Transverse colon (tissue), 3 donors: ENCODE measurements at regions not wholly inside any gene's neighbourhood (a gene's known extent, or its start where the extent isn't known, plus 50 kb on each side); places are given as distances from the start of the nearest gene placed in this dataset.

Experiments
- EP300 ChIP-seq: sonication (generic); formaldehyde crosslinking; IDR thresholded peaks from one replicate; pipeline ENCODE4 v1.6.1; 2017; ENCODE audit warnings: antibody characterized with exemption, low read depth
- POLR2A ChIP-seq: fragments of 450-650 bp; IDR thresholded peaks from one replicate; pipeline ENCODE4 v1.6.1; 2016; ENCODE audit warnings: antibody characterized with exemption, mild to moderate bottlenecking, moderate library complexity
- TF ChIP-seq, protein P1 (sequence below), 5 experiments: fragments of 200-600 bp in 3 of 5; fragments of 450-650 bp in 2 of 5; sonication (generic) in 3 of 5; IDR thresholded peaks; 1 replicate in 2 of 5; 2 replicates in 3 of 5; pipeline ENCODE4 v1.5.1; 2016 to 2017; ENCODE audit warnings: antibody characterized with exemption in 5 of 5, inconsistent platforms in 3 of 5, mild to moderate bottlenecking in 2 of 5, moderate library complexity in 1 of 5

DNA sequence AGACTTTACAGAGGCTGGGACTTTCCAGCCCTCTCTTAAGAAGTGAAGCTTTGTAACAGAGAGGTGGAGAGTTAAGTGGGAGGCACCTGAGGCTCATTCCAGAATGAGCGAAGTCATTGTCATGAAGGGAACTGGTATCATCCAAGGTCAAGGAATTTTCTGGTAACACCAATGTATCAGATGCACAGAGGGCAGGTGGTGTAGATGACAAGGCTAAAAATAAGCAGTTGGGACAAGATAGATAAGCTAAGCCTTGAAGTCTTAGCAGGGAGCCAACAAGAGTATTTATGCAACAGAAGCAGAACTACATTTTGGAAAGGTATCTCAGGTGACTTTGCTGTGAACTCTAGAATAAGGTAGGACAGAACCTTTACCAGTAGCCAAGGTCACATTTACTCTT, 257.0 kb upstream of the AUTS2 start:
- no peak for TF ChIP-seq POLR2A
- TF ChIP-seq, protein P1, sequence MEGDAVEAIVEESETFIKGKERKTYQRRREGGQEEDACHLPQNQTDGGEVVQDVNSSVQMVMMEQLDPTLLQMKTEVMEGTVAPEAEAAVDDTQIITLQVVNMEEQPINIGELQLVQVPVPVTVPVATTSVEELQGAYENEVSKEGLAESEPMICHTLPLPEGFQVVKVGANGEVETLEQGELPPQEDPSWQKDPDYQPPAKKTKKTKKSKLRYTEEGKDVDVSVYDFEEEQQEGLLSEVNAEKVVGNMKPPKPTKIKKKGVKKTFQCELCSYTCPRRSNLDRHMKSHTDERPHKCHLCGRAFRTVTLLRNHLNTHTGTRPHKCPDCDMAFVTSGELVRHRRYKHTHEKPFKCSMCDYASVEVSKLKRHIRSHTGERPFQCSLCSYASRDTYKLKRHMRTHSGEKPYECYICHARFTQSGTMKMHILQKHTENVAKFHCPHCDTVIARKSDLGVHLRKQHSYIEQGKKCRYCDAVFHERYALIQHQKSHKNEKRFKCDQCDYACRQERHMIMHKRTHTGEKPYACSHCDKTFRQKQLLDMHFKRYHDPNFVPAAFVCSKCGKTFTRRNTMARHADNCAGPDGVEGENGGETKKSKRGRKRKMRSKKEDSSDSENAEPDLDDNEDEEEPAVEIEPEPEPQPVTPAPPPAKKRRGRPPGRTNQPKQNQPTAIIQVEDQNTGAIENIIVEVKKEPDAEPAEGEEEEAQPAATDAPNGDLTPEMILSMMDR (IDR thresholded peaks at IDR 0.05), result no peak
- no peak for TF ChIP-seq EP300
